ENCODE measurements at regions not wholly inside any gene's neighbourhood (a gene's known extent, or its start where the extent isn't known, plus 50 kb on each side); places are given as distances from the start of the nearest gene placed in this dataset.

DNA sequence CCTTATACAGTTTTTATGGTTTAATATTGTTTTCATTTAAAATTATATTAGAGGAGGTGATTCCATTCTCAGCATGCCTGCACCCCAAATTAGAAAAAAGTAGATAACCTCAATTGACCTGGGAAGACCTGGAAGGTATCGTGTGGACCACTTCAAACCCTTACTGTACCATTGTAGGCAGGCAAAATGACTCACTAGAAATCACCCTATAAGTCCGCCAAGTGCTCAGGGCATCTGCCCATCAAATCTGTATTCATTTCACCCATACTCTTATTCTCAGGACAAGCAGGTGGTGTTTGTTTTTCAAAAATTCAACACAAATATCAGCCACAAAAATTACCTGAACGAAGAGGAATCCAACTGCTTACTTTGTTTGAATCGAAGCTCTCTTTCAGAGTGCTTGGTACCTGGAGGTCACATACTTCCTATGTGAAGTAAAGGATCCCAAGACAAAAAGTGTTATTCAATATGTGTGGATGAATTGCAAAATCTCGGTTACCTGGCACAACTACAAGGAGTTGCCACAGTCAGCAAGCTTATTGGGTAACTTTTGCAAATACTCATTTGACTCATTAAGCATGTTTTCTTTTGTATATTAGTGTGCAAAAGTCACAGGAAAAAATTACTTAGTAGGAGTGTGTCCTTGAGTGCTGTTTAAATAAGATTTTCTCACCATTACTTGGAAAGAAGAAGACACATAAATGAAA lies 216.2 kb downstream of the ENC1 start:
- no peak for DNase-seq (ENCODE audit: low spot score)

DNA sequence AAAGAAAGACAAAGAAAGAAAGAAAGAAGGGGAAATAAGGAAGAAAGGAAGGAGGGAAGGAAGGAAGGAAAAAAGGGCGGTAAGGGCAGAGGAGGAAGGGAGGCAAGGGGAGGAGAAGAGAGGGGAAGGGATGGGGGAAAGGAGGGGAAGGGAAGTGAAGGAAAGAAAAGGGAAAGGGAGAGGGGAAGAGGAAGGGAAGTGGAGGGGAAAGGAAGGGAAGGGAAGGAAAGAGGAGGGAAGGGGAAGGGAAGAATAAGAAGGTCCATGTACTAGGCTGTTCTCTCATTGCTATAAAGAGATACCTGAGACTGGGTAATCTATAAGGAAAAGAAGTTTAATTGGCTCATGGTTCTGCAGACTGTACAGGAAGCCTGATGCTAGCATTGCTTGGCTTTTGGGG lies 217.1 kb downstream of the ENC1 start:
- no peak for DNase-seq (ENCODE audit: low spot score)

DNA sequence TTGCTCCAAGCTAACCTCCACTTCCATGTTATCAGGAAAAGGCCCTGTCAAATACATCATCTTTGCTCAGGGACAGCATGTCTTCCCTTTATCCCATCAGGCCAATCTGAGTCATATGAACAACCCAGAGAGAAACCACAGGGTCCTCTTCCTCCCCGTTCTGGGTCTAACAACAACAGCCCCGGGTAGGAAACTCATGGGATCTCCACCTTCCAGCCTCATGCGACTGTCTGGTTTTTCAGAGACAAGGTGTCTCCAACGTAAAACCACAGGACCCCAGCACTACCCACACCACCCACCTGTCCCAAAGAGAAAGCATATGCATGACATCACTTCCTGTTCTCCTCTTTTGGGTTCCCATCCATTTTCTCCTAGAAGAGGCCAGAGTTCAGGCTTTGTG lies 217.9 kb downstream of the ENC1 start:
- no peak for DNase-seq (ENCODE audit: low spot score)

DNA sequence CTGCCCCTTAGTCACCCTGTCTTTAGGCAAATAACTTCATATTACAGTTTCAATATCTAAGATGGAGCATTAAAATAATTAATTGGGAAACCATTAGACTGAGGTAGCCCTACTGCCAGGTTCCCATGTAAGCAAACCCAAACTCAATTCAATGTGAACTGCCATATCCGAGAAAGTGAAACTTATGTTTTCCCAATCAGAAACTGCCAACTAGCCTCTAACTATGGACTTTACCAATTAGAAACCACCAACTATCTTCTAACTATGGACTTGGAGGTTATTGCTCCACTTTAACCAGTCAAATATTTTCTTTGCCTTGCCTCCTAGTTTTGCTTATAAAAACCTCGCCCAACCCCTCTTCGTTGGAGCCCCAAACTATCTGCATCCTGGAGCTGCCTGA lies 218.5 kb downstream of the ENC1 start:
- no peak for DNase-seq (ENCODE audit: low spot score)

DNA sequence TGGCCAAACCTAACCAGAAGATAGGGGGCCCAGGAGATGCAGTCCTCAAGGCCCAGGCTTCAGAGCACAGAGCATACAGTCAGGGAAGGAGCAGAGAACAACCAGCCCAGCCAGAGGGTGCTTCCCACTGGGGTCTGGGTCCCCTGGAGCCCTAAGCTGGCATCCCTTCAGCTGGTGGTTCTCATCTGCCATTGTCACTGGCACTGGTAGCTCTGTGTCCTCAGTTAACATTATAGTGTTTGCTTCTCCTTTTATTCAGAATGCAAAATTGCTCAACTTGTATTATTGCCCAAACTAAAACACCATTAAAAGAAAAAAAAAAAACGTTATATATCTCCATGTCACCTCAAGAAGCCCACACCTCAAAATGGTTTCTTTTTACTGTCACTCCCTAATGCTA lies 219.2 kb downstream of the ENC1 start:
- DNase-seq (ENCODE audit: low spot score): no peak

DNA sequence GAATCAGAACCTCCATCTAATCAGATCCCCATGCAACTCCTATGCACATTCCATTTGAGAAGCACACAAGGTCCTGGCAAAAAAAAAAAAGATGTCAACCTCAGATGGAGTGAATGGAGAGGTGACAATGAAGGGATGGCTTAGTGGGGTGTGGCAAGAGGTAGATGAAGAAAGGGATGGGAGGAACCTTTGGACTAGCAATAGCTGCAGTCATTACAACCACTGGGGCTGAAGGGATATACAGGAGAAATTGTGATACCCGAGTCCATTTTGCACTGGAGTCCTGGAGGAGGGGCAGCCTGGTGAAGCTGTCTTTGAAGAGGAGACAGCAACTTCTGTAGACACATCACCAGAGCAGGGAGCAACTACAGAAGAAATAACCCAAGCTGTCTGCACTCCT lies 219.6 kb downstream of the ENC1 start:
- DNase-seq (ENCODE audit: low spot score): no peak

DNA sequence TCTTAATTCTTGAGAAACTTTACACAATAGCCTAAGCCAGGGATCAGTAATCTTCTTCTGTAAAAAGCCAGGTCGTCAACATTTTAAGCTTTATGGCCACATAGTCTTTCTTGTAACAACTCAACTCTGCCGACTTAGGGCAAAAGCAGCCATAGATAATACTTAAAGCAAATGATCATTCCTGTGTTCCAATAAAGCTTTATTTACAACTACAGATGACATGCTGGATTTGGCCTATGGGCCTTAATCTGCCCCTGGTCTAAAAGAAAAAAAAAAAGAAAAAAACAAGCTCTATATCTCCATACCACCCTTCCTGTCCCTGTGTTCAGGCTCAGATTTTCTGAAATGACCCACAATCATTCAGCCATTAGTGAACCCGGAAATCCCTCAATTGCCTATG lies 220.3 kb downstream of the ENC1 start:
- no peak for DNase-seq (ENCODE audit: low spot score)

DNA sequence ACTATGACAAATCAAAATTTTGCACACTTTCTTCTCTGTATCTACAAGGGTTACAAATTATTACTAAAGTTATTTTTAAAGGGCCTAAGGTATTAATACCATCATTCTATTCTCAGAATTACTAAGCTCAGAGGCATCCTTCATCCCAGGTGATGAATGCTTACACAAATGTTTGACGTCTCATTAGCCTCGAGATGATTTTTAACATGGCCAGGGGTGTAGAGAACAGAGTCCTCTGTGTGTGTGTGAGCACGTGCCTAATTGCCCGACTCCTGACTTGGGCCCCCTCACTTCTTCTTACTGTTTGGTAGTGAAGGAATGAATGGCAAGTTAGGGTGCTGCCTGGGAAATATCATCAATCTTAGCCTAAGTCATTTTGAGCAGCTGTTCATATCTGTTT lies 221.1 kb downstream of the ENC1 start:
- no peak for DNase-seq (ENCODE audit: low spot score)

DNA sequence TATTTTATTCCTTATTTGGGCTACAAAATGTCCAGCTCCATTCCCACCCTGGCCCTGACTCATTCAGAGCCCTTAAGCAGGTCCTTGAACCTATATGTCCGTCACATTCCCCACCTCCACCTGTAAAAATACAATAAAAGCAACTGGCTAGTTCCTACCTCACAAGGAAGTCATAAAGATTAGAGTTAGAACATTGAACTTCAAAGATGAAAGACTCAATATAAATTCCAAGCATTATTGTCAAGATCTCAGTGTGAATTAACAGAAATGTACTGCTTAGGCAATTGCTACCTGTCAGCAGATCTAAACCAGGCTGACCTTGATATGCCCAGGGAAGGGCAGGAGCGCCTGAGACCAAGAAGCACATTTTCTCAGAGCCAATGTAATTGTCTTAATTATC lies 221.8 kb downstream of the ENC1 start:
- DNase-seq (ENCODE audit: low spot score): no peak

DNA sequence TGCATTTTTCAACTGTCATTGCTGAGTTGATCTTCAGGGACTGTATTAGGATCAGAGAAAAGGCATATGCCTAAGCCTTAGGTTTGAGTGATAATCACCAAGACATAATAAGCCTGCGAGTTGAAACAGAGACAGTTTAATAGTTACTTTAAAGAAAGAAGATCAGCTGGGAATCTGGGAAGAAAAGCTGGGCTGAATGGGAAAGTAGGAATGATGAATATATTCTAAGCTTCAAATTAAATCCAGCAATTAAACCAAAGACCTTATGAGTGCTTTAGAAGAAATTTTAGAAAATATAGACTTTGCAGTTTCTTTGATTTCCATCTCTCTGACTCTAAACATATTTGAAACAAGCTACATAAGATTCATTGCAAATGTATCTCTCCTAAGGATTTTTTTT lies 222.3 kb downstream of the ENC1 start:
- no peak for DNase-seq (ENCODE audit: low spot score)

DNA sequence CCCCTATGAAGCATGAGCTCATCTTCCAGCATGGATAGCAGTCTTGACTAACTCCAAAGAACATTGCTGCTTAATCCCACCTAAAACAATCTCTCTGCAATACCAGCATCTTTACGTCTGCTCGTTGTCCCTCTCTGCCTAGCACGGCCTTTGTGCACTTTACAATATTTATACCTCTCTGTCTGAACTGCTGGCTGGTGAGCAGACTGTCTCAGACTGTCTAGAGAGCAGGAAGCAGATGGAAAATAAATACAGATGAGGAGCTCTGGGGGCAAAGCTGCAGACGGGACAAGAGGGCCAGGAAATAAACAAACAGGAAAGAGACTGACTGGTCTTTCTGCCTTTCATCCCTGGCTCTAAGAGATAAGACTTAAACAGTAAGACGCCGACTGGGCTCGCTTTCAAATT lies 224.8 kb downstream of the ENC1 start:
- no peak for DNase-seq (ENCODE audit: low spot score)

DNA sequence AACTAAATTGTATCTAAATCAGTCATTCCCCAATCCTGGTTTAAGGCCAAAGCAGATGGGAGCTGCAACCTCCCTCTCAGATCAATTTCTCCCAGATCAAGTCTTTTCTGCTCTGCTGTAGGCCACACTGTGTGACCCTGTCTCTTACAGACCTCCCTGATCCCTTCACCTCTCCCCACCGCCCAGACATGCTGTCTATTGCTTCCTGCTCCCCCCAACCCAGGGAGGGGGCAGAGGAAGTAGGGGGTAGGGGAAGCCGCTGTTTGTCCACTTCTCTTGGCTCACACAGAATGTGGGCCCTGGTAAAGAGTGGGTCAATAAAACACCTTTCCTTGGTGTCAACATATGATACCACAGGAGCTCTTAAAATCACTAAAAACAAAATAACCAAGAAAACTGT lies 226.3 kb downstream of the ENC1 start:
- no peak for DNase-seq (ENCODE audit: low spot score)

DNA sequence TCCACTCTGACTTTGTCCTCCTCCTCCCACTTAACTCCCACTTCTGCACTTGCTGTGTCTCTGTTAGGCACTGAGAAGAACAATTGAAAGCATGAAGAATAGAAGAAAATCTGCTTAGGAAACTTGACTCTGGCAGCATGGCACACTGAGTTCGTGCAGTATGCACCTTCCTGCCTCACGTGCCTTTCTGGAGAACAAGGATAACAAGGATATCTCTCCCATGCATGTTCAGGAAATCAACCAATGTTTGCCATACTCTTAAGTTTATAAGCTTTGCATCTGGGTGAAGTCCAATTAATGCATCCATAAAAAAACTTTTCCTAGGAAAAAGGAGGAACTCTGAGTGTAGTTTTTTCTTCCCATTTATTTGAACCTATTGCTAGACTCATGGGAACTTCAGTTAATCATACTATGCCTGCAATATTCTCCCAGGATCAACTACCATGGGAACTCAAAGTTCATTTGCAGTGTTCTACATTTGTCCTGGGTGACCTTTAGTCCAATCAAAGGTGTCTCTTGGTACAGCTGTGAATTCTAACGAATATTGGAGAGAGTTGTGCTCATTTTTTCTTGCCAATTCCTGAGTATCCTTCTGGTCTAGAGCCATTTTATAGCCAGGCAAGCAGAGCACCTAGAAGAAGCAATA lies 227.0 kb downstream of the ENC1 start:
- DNase-seq (ENCODE audit: low spot score): no peak

DNA sequence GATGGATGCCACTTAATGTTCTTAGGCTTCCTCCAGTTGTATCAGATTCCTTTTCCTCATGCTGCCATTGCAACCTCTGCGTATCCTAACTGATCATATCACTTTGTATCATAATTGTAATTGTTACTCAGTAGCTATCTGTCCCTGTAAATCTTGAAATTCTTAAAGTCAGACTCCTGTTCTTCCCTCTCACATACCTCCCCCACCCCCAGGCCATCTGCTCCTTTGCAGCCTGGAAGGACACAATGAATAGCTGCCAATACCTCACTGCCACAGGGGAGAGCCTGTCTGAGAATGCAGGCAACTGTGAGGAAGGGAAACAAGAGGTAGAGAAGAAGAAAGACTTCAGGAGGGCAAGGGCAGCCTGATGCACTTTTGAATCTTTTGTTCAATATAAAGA lies 228.5 kb downstream of the ENC1 start:
- no peak for DNase-seq (ENCODE audit: low spot score)

DNA sequence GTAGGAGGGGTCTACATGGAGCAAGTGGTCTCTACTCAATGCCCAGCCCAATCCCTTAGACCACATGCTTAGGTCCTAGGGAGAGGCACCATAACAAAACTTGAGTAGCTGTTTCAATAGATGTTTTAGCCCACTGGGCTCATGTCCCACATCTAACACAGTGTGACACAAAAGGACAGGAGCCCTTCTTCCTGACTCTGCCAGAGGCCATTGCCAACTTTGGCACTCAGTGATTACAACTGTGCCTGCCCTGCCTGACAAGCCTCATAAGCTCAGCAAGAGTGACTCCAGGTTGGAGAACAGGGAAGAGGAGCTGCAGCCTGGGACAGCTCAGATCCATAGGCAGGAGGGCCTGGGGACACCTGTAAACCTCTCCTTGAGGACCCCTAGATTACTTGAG lies 230.8 kb downstream of the ENC1 start:
- no peak for DNase-seq (ENCODE audit: low spot score)

DNA sequence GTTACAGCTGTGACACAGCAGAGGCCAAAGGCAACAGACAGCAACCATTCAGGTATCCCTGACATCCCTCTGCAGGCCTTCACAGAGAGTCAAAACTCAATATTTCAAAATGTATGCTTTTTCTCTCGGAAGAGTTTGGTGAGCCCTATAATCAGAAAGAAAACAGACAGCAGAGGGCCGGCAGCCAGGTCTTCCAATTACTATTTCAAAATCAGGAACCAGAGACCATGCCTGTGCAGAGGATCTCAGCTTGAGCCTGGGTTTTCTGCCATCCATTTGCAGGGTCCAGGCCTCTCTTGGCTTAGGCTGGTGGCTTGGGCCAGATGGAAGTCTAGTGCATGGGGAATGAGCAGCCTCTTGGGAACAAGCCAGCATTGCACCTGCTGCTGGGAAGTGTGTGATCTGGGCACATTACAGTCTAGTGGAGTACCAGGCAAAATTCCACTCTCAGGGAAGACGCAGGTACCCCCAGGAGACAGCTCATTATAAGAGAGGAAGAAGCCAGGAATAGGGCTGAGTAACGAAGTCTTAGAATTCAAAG lies 231.3 kb downstream of the ENC1 start:
- no peak for DNase-seq (ENCODE audit: low spot score)

DNA sequence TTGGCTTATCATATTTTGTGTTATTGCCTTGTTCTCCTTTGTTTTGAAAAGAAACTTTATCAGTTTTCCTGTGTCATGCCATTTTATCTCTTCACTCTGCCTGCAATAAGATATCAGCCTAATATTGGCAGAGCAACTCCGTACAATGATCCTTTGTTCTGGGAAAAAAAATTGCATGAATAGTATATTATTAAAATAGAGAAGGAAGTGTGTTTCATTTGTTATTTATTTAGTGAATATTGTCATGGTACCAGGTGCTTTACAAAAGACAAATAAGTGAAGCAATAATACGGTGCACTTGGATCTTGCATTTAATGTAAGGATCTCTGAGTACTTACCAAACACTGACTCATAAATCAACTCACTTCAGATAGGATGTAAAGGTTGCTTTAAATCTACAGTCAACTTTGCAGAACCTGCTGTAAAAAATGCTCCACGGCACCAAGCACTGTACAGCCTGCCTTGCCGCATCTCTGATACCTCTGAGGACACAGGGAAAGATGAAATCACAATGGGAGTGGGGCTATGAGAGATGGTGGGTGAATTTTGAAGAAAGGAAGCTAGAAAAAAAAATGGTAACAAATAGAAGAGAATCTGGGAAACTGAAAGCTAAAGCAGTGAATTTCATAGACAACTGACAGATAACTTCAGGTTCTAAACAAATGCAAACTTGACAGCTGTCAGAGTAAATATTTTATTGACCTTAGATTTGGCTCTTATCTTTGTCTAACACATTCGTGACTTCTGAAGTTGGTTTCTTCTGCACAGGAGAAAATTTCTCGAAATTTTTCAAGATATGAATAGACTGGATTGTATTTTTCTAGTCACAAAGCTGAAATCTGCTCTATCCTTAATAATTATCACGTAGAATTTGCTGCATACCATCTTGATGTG lies 232.1 kb downstream of the ENC1 start:
- no peak for DNase-seq (ENCODE audit: low spot score)

DNA sequence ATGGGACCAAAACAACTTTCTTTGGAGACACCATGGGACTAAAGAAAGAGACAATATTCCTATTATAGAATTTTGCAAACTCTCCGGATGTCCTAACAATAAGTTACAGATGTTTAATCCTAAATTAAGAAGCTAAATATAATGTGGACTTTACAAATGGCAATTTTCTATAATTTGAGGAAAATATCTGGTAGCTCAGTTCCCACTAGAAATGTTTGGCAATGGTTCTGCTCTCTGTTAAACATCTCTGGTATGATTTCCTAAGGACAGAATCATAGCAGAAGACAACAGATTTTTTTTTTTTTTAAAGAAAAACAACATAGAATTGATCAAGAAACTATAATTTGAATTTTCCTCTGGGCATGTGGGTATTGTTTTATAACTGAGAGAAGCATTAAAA lies 232.8 kb downstream of the ENC1 start:
- DNase-seq (ENCODE audit: low spot score): no peak

DNA sequence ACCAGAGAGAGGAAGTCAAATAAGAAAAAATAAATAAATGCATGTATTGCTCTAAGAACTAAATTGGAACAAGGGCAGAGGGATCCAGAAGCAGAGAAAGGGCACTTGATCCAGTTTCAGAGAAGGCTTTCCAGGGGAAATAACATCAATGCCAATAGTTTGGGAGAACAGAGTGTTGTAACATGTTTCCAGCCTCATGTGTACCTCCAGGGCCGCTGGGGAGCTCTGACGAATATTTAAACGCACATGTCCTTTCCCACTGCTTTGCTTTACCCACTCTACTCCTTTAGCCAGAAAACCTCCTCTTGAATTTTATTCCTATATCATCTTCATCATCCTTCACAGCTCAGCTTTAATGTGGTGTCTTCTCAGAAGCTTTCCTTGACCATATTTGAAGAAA lies 233.7 kb downstream of the ENC1 start:
- DNase-seq (ENCODE audit: low spot score): no peak

DNA sequence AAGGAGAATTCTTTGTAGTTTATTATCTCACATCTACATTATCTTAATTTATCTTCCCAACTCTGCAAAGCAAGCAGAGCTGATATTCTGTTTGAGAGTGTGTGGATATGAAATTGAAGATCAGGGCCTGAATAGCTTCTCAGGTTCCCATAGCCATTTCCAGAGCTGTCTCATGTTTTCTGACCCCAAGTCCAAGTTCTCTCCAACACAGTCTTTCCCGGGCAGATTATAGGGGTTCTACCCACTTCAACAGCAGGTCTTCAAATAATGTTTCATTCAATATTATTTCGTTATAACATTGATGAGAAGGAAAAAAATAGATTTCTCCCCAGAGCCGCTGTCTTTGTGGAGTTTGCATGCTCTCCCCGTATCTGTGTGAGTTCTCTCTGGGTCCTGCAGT lies 234.9 kb downstream of the ENC1 start:
- no peak for DNase-seq (ENCODE audit: low spot score)

DNA sequence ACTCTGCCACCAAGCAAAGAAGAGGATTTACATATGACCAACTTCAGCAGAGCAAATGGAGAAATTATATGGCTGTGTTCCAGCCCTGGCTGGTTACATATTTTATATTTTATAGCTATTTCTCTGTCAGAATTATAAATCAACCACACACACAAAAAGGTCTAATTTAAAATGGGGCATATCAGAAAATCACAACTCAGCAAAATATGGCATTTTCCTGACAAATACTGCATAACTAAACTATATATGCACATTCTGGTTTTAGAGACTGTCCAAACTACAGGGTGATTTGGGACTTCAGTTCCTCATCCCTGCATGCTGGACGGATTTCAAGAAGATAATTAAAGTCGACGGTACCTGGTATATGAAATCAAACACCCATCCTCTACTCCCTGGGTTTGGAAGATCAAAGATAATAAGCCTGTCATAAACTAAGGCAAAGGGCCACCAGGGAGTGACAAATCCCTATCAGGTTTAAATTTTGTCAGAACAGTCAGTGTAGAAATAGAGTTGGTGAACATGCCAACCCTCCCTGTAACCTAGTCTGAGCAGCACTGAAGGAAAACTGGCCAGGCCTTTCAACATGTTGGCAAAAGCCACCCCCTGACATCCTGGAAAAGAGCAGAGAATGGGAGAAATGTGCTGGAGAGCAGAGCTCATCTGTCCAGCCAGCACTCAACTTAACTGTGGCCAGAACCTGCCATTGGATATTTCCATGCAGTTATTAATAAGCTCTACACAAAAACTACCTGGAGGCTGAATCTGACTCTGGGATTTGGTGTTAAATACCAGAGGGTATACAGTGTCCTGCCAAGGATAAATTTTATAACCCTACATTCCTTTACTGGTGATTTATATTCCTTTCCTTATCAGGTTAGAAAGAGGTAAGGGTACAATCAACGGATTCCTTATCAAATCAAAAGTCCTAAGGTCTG lies 235.7 kb downstream of the ENC1 start:
- no peak for DNase-seq (ENCODE audit: low spot score)

DNA sequence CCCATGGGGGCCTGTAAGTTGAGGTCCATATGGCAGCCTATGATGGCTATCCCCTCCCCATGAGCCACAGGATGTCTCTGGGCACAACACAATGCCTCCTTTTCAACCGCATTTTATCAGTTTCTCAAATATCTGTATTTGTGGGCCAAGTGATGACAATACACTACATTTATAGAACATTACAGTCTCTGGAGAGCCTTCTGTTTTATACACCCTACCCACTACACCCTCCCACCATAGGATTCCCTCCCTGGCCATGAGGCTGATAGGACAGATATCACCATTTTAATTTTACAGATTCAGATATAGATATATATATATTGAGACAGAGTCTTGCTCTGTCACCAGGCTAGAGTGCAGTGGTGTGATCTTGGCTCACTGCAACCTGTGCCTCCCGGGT lies 236.8 kb downstream of the ENC1 start:
- DNase-seq (ENCODE audit: low spot score): no peak
